NB4 (cell line): ENCODE measurements at regions not wholly inside any gene's neighbourhood (a gene's known extent, or its start where the extent isn't known, plus 50 kb on each side); places are given as distances from the start of the nearest gene placed in this dataset.

Experiments used
- POLR2A ChIP-seq: IDR thresholded peaks from 2 replicates; pipeline ENCODE4 v1.6.1; 2011; ENCODE audit warnings: mild to moderate bottlenecking; ENCODE audit not compliant: insufficient read length; ENCODE audit errors: extremely low read depth
- TF ChIP-seq, protein P1 (sequence below): IDR thresholded peaks from one replicate; pipeline ENCODE4 v1.5.1; 2012; ENCODE audit warnings: low read depth, low read length
- TF ChIP-seq, protein P2 (sequence below): IDR thresholded peaks from 2 replicates; pipeline ENCODE4 v1.6.1; 2011; ENCODE audit warnings: low read depth, low read length

GRCh38 chr20:63092660-63093215 lies 86.0 kb upstream of the BHLHE23 start:
- TF ChIP-seq POLR2A: no peak
- TF ChIP-seq, protein P1, sequence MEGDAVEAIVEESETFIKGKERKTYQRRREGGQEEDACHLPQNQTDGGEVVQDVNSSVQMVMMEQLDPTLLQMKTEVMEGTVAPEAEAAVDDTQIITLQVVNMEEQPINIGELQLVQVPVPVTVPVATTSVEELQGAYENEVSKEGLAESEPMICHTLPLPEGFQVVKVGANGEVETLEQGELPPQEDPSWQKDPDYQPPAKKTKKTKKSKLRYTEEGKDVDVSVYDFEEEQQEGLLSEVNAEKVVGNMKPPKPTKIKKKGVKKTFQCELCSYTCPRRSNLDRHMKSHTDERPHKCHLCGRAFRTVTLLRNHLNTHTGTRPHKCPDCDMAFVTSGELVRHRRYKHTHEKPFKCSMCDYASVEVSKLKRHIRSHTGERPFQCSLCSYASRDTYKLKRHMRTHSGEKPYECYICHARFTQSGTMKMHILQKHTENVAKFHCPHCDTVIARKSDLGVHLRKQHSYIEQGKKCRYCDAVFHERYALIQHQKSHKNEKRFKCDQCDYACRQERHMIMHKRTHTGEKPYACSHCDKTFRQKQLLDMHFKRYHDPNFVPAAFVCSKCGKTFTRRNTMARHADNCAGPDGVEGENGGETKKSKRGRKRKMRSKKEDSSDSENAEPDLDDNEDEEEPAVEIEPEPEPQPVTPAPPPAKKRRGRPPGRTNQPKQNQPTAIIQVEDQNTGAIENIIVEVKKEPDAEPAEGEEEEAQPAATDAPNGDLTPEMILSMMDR: no peak
- TF ChIP-seq, protein P2, sequence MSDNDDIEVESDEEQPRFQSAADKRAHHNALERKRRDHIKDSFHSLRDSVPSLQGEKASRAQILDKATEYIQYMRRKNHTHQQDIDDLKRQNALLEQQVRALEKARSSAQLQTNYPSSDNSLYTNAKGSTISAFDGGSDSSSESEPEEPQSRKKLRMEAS: no peak
